HCT116 (cell line): ENCODE measurements at regions not wholly inside any gene's neighbourhood (a gene's known extent, or its start where the extent isn't known, plus 50 kb on each side); places are given as distances from the start of the nearest gene placed in this dataset.

Experiments
- ATAC-seq: fragments of 200-7000 bp; cut with Tn5 transposase; 2 replicates; pipeline ENCODE4 v1.9.1; 2020; ENCODE audit warnings: mild to moderate bottlenecking, moderate library complexity
- BruUV-seq: library from RNA; stranded (reverse); fragments of 400-500 nt; replicated peaks from 2 replicates; lab custom pipeline; 2021; lab: Mats Ljungman, UMichigan
- CTCF ChIA-PET: fragments of 300-600 bp; sonication (Branson Sonifier 250); formaldehyde crosslinking; loops from one replicate; lab custom pipeline; 2021; ENCODE audit warnings: antibody characterized with exemption; lab: Charles Lee
- POLR2A ChIA-PET: fragments of 300-600, 350-600 bp; sonication (Branson Sonifier 250); formaldehyde crosslinking; loops from one replicate; lab custom pipeline; 2021; ENCODE audit warnings: antibody characterized with exemption; lab: Charles Lee
- RAD21 ChIA-PET, 2 experiments: fragments of 300-600 bp; sonication (Branson Sonifier 250); formaldehyde crosslinking; loops; one replicate each; lab custom pipeline; 2023; ENCODE audit warnings: low total read pairs in 2 of 2; ENCODE audit not compliant: uncharacterized antibody in 2 of 2, unreplicated experiment in 2 of 2, low non-redundant PET in 1 of 2; lab: Charles Lee
- DNase-seq: peaks from one replicate; pipeline ENCODE4 v3.0.0-alpha.2; 2010; ENCODE audit warnings: low read depth, low spot score
- H2AFZ ChIP-seq: fragments of 200-600 bp; shearing (Covaris generic), sonication (generic); 2 replicates; pipeline ENCODE4 v1.6.1; 2017; ENCODE audit warnings: low read depth, mixed run types, mixed read lengths, antibody characterized with exemption, low read length; ENCODE audit not compliant: poor library complexity, severe bottlenecking
- H3K27ac ChIP-seq: 2 replicates; pipeline ENCODE4 v1.5.1; 2012; ENCODE audit warnings: low read depth, low read length
- H3K27me3 ChIP-seq: fragments of 200-600 bp; sonication (generic); 2 replicates; pipeline ENCODE4 v1.6.1; 2016; ENCODE audit warnings: mixed run types, low read length, mixed read lengths; ENCODE audit not compliant: insufficient read depth
- H3K36me3 ChIP-seq, 2 experiments: fragments of 200-500 bp in 1 of 2; fragments of 200-600 bp in 1 of 2; sonication (Bioruptor generic) in 1 of 2; sonication (generic) in 1 of 2; 2 replicates each; pipeline versions ENCODE4 v1.5.1 to v1.6.1; 2014 to 2016; ENCODE audit warnings: low read length in 2 of 2, inconsistent platforms in 1 of 2, mixed read lengths in 1 of 2, mixed run types in 1 of 2; ENCODE audit not compliant: insufficient read depth in 2 of 2, control insufficient read depth in 1 of 2
- H3K4me1 ChIP-seq, 2 experiments: fragments of 200-600 bp in 1 of 2; sonication (generic) in 1 of 2; 2 replicates each; pipeline versions ENCODE4 v1.5.1 to v1.6.1; 2012 to 2017; ENCODE audit warnings: low read length in 2 of 2, inconsistent platforms in 1 of 2, mild to moderate bottlenecking in 1 of 2, mixed read lengths in 1 of 2, mixed run types in 1 of 2, moderate library complexity in 1 of 2; ENCODE audit not compliant: insufficient read depth in 2 of 2, control insufficient read depth in 1 of 2
- H3K4me2 ChIP-seq: fragments of 200-600 bp; sonication (generic); 2 replicates; pipeline ENCODE4 v1.6.1; 2017; ENCODE audit warnings: mixed run types, low read length, mixed read lengths
- H3K4me3 ChIP-seq, 2 experiments: fragments of 200-600 bp in 1 of 2; sonication (generic) in 1 of 2; replicated peaks in 1 of 2; 2 replicates each; pipeline ENCODE4 v1.5.1; 2011 to 2016; ENCODE audit warnings: low read length in 2 of 2, control low read depth in 1 of 2, low read depth in 1 of 2, mild to moderate bottlenecking in 1 of 2, mixed read lengths in 1 of 2, mixed run types in 1 of 2
- H3K79me2 ChIP-seq: fragments of 200-600 bp; sonication (generic); 2 replicates; pipeline ENCODE4 v1.6.1; 2017; ENCODE audit warnings: mild to moderate bottlenecking, mixed run types, low read length, moderate library complexity, mixed read lengths; ENCODE audit not compliant: insufficient read depth
- H3K9ac ChIP-seq: fragments of 200-600 bp; sonication (generic); 2 replicates; pipeline ENCODE4 v1.6.1; 2016; ENCODE audit warnings: low read length, mixed read lengths
- H3K9me2 ChIP-seq: fragments of 200-600 bp; sonication (generic), shearing (Covaris generic); 2 replicates; pipeline ENCODE4 v1.6.1; 2017; ENCODE audit warnings: mixed run types, mild to moderate bottlenecking, moderate library complexity; ENCODE audit not compliant: insufficient read depth
- H3K9me3 ChIP-seq, 2 experiments: fragments of 200-500 bp in 1 of 2; fragments of 200-600 bp in 1 of 2; sonication (Bioruptor generic) in 1 of 2; sonication (generic) in 1 of 2; 2 replicates each; pipeline ENCODE4 v1.6.1; 2014 to 2017; ENCODE audit warnings: low read length in 2 of 2, mixed read lengths in 2 of 2, inconsistent platforms in 1 of 2, low read depth in 1 of 2, mild to moderate bottlenecking in 1 of 2, mixed run types in 1 of 2, moderate library complexity in 1 of 2; ENCODE audit not compliant: control insufficient read depth in 1 of 2, insufficient read depth in 1 of 2
- H4K20me1 ChIP-seq: fragments of 200-600 bp; sonication (generic), shearing (Covaris generic); 2 replicates; pipeline ENCODE4 v1.6.1; 2017; ENCODE audit warnings: mixed run types, mild to moderate bottlenecking, moderate library complexity; ENCODE audit not compliant: insufficient read depth
- CEBPB ChIP-seq: IDR thresholded peaks from 2 replicates; pipeline ENCODE4 v1.6.1; 2012; ENCODE audit warnings: low read depth
- ELF1 ChIP-seq: IDR thresholded peaks from 2 replicates; pipeline ENCODE4 v1.6.1; 2012; ENCODE audit warnings: low read depth, borderline replicate concordance
- EZH2 ChIP-seq: fragments of 200-600 bp; sonication (generic); IDR thresholded peaks from 2 replicates; pipeline ENCODE4 v1.6.1; 2017; ENCODE audit warnings: antibody characterized with exemption, mixed run types
- RAD21 ChIP-seq: IDR thresholded peaks from 2 replicates; pipeline ENCODE4 v1.6.1; 2012; ENCODE audit warnings: low read depth, mild to moderate bottlenecking
- SIN3A ChIP-seq: IDR thresholded peaks from 2 replicates; pipeline ENCODE4 v1.6.1; 2012; ENCODE audit warnings: low read depth
- SRF ChIP-seq: IDR thresholded peaks from 2 replicates; pipeline ENCODE4 v1.6.1; 2012; ENCODE audit warnings: low read depth
- TCF7L2 ChIP-seq: IDR thresholded peaks from 2 replicates; pipeline ENCODE4 v1.7.0; 2011; ENCODE audit warnings: borderline replicate concordance, inconsistent platforms; ENCODE audit not compliant: insufficient read depth, insufficient read length; ENCODE audit errors: extremely low read depth
- ZFX ChIP-seq: fragments of 450-650 bp; IDR thresholded peaks from 2 replicates; pipeline ENCODE4 v1.6.1; 2017
- intact Hi-C: fragments of 100-400 bp; cut with micrococcal nuclease; formaldehyde crosslinking; loops from 2 replicates; pipeline ENCODE4 v1.10.0; 2022
- TF ChIP-seq, protein P1 (sequence below), 3 experiments: fragments of 200-600 bp in 1 of 3; sonication (generic) in 1 of 3; IDR thresholded peaks in 2 of 3; conservative IDR thresholded peaks in 1 of 3; 2 replicates each; pipeline ENCODE4 v1.5.1; 2012 to 2017; ENCODE audit warnings: low read depth in 2 of 3, low read length in 2 of 3, antibody characterized with exemption in 1 of 3, borderline replicate concordance in 1 of 3, control low read depth in 1 of 3, mild to moderate bottlenecking in 1 of 3, mixed read lengths in 1 of 3, mixed run types in 1 of 3, moderate library complexity in 1 of 3; ENCODE audit not compliant: insufficient read depth in 1 of 3
- TF ChIP-seq, protein P2 (sequence below): IDR thresholded peaks from 2 replicates; pipeline ENCODE4 v1.6.1; 2012
- TF ChIP-seq, protein P3 (sequence below): IDR thresholded peaks from 2 replicates; pipeline ENCODE4 v1.6.1; 2011; ENCODE audit warnings: mild to moderate bottlenecking, low read length, moderate library complexity; ENCODE audit not compliant: insufficient replicate concordance; ENCODE audit errors: extremely low read depth

DNA sequence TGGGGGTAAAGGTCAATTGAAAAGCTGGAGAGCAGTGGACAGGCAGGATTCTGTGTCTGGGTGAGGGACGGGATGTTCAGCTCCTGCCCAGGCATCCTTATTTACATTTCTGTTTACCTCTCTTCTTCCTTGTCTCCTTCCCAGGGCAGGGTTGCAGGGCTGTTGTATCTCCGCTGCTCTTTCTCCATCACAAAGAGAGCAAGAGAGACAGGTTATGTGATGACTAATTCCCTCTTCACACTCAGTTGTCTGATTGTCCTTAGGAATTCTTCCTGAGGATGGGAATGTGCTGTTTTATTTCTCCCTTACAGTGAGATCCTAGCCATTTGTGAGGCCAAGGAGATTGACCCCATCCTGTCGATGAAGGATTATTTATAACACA, 104.9 kb downstream of the VPREB1 start:
- H3K9ac ChIP-seq = no peak overlapping the region
- H3K27me3 ChIP-seq = peaks cover 25% of the 10 kb centered on the region
- no peaks in the 10 kb centered on the region for H3K9me2 ChIP-seq
- H4K20me1 ChIP-seq = no peaks in the 10 kb centered on the region
- no peak overlapping the region for H3K27ac ChIP-seq
- ATAC-seq (no peak), DNase-seq (no peak)
- BruUV-seq = no TSS peak
- no peak overlapping the region for H3K4me3 ChIP-seq
- ChIA-PET CTCF (no interaction called here), RAD21 (no interaction called here), POLR2A (no interaction called here)
- H2AFZ ChIP-seq = no peak overlapping the region
- H3K36me3 ChIP-seq = no peaks in the 10 kb centered on the region
- intact Hi-C loops = loop anchor here (1.0 to 10.0 kb wide), 2 partner anchors 48 to 145 kb away; no protein-coding TSS in a partner anchor
- TF ChIP-seq ZFX (no peak), EZH2 (no peak), SIN3A (no peak), RAD21 (no peak), ELF1 (no peak), TCF7L2 (no peak), CEBPB (no peak), SRF (no peak)
- TF ChIP-seq, protein P1, sequence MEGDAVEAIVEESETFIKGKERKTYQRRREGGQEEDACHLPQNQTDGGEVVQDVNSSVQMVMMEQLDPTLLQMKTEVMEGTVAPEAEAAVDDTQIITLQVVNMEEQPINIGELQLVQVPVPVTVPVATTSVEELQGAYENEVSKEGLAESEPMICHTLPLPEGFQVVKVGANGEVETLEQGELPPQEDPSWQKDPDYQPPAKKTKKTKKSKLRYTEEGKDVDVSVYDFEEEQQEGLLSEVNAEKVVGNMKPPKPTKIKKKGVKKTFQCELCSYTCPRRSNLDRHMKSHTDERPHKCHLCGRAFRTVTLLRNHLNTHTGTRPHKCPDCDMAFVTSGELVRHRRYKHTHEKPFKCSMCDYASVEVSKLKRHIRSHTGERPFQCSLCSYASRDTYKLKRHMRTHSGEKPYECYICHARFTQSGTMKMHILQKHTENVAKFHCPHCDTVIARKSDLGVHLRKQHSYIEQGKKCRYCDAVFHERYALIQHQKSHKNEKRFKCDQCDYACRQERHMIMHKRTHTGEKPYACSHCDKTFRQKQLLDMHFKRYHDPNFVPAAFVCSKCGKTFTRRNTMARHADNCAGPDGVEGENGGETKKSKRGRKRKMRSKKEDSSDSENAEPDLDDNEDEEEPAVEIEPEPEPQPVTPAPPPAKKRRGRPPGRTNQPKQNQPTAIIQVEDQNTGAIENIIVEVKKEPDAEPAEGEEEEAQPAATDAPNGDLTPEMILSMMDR (IDR thresholded peaks at IDR 0.05 in 2 of 3, conservative IDR thresholded peaks at IDR 0.05 in 1 of 3; ENCODE audit: borderline replicate concordance in 1 of 3, insufficient read depth in 1 of 3, low read depth in 2 of 3, low read length in 2 of 3) = no peak
- TF ChIP-seq, protein P2, sequence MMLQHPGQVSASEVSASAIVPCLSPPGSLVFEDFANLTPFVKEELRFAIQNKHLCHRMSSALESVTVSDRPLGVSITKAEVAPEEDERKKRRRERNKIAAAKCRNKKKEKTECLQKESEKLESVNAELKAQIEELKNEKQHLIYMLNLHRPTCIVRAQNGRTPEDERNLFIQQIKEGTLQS = no peak
- TF ChIP-seq, protein P3, sequence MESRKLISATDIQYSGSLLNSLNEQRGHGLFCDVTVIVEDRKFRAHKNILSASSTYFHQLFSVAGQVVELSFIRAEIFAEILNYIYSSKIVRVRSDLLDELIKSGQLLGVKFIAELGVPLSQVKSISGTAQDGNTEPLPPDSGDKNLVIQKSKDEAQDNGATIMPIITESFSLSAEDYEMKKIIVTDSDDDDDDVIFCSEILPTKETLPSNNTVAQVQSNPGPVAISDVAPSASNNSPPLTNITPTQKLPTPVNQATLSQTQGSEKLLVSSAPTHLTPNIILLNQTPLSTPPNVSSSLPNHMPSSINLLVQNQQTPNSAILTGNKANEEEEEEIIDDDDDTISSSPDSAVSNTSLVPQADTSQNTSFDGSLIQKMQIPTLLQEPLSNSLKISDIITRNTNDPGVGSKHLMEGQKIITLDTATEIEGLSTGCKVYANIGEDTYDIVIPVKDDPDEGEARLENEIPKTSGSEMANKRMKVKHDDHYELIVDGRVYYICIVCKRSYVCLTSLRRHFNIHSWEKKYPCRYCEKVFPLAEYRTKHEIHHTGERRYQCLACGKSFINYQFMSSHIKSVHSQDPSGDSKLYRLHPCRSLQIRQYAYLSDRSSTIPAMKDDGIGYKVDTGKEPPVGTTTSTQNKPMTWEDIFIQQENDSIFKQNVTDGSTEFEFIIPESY = no peak
- H3K4me2 ChIP-seq = no peak overlapping the region
- H3K4me1 ChIP-seq = peaks cover 3 to 5% of the 10 kb centered on the region in 2 experiments; a peak in 2 of 4 replicates
- no peaks in the 10 kb centered on the region for H3K79me2 ChIP-seq
- no peaks in the 10 kb centered on the region for H3K9me3 ChIP-seq
